K562 (cell line): ENCODE measurements at regions not wholly inside any gene's neighbourhood (a gene's known extent, or its start where the extent isn't known, plus 50 kb on each side); places are given as distances from the start of the nearest gene placed in this dataset.

Experiments
- ATAC-seq: fragments of 200-7000 bp; cut with Tn5 transposase; 3 replicates; pipeline ENCODE4 v1.9.1; 2020; ENCODE audit warnings: moderate library complexity
- BruUV-seq: library from RNA; stranded (reverse); fragments of 400-500 nt; replicated peaks from 2 replicates; lab custom pipeline; 2021; lab: Mats Ljungman, UMichigan
- CTCF ChIA-PET: fragments of 300-600 bp; formaldehyde crosslinking; extraction: SDS; loops from one replicate; lab custom pipeline; 2021; ENCODE audit warnings: low intra/inter-chr PET ratio; lab: Yijun Ruan, JAX
- POLR2A ChIA-PET: fragments of 300-600, 350-650 bp; sonication (Branson Sonifier 250); formaldehyde crosslinking; extraction: SDS; loops from one replicate; lab custom pipeline; 2021; ENCODE audit warnings: antibody characterized with exemption, inconsistent platforms; lab: Yijun Ruan, JAX
- DNase-seq, 4 experiments: peaks; one replicate each; pipeline versions ENCODE4 v3.0.0 to v3.0.0-alpha.2; 2011 to 2018; ENCODE audit warnings: low spot score in 3 of 4, mixed read lengths in 3 of 4; ENCODE audit errors: extremely low read depth in 1 of 4
- FAIRE-seq: peaks from 2 replicates; lab custom pipeline; 2011; peaks lifted over from hg19 to GRCh38; lab: Jason Lieb, UNC
- H2AFZ ChIP-seq: 2 replicates; pipeline ENCODE4 v1.6.0; 2011; ENCODE audit warnings: low read depth, low read length, control low read depth, inconsistent platforms
- H3K27ac ChIP-seq: fragments of 200-600 bp; 3 replicates; pipeline ENCODE4 v1.8.0; 2011; ENCODE audit warnings: low read depth, mild to moderate bottlenecking, control low read depth, inconsistent platforms, low read length, moderate library complexity, mixed read lengths; ENCODE audit errors: extremely low read depth
- H3K27me3 ChIP-seq, 2 experiments: fragments of 300-600 bp in 1 of 2; 2 replicates in 1 of 2; 3 replicates in 1 of 2; pipeline versions ENCODE4 v1.6.0 to v1.8.0; 2011; ENCODE audit warnings: inconsistent platforms in 2 of 2, low read length in 2 of 2, mild to moderate bottlenecking in 1 of 2, mixed read lengths in 1 of 2, moderate library complexity in 1 of 2; ENCODE audit not compliant: control insufficient read depth in 2 of 2, insufficient read depth in 2 of 2
- H3K36me3 ChIP-seq: fragments of 300-600 bp; 3 replicates; pipeline ENCODE4 v1.8.0; 2011; ENCODE audit warnings: mild to moderate bottlenecking, low read length, inconsistent platforms; ENCODE audit not compliant: control insufficient read depth, insufficient read depth
- H3K4me1 ChIP-seq, 2 experiments: fragments of 200-600 bp in 1 of 2; replicated peaks in 1 of 2; 2 replicates in 1 of 2; 3 replicates in 1 of 2; pipeline versions ENCODE4 v1.5.1 to v1.8.0; 2011; ENCODE audit warnings: inconsistent platforms in 2 of 2, low read length in 2 of 2, mild to moderate bottlenecking in 1 of 2, mixed read lengths in 1 of 2, moderate library complexity in 1 of 2; ENCODE audit not compliant: control insufficient read depth in 2 of 2, insufficient read depth in 2 of 2
- H3K4me2 ChIP-seq: 2 replicates; pipeline ENCODE4 v1.6.1; 2011; ENCODE audit warnings: low read length, control low read depth, inconsistent platforms, mixed read lengths; ENCODE audit not compliant: insufficient read depth
- H3K4me3 ChIP-seq: fragments of 200-600 bp; sonication (generic), shearing (Covaris generic); 2 replicates; pipeline ENCODE4 v1.5.1; 2016; ENCODE audit warnings: control low read depth, inconsistent platforms
- H3K79me2 ChIP-seq: fragments of 200-600 bp; 3 replicates; pipeline ENCODE4 v1.8.0; 2011; ENCODE audit warnings: low read length, inconsistent platforms; ENCODE audit not compliant: control insufficient read depth, insufficient read depth
- H3K9ac ChIP-seq, 2 experiments: 2 replicates each; pipeline versions ENCODE4 v1.6.0 to v1.6.1; 2011; ENCODE audit warnings: low read depth in 2 of 2, low read length in 2 of 2, control low read depth in 1 of 2, inconsistent platforms in 1 of 2, mild to moderate bottlenecking in 1 of 2, mixed read lengths in 1 of 2; ENCODE audit not compliant: insufficient read depth in 1 of 2
- H3K9me1 ChIP-seq: one replicate; pipeline ENCODE4 v1.6.0; 2011; ENCODE audit warnings: inconsistent platforms, mild to moderate bottlenecking, low read length, moderate library complexity; ENCODE audit not compliant: control insufficient read depth, insufficient read depth
- H3K9me3 ChIP-seq: replicated peaks from 2 replicates; pipeline ENCODE4 v1.5.1; 2011; ENCODE audit warnings: low read depth, low read length, inconsistent platforms; ENCODE audit not compliant: control insufficient read depth, insufficient read depth
- H4K20me1 ChIP-seq: replicated peaks from 2 replicates; pipeline ENCODE4 v1.6.1; 2011; ENCODE audit warnings: low read length, inconsistent platforms, mixed read lengths; ENCODE audit not compliant: control insufficient read depth, insufficient read depth
- BMI1 ChIP-seq: fragments of 150-350 bp; IDR thresholded peaks from 2 replicates; pipeline ENCODE4 v1.6.1; 2014; ENCODE audit warnings: low read length
- BRF1 ChIP-seq: IDR thresholded peaks from 3 replicates; pipeline ENCODE4 v1.6.1; 2011; ENCODE audit warnings: borderline replicate concordance, mild to moderate bottlenecking; ENCODE audit not compliant: insufficient read length; ENCODE audit errors: extremely low read depth
- FOXK1 ChIP-seq: sonication (generic); formaldehyde crosslinking; IDR thresholded peaks from 2 replicates; pipeline ENCODE4 v1.8.0; 2022; ENCODE audit warnings: missing genetic modification reagents, mild to moderate bottlenecking, borderline replicate concordance
- GABPA ChIP-seq: fragments of 200-800 bp; sonication (Bioruptor generic); conservative IDR thresholded peaks from 2 replicates; pipeline ENCODE4 v1.6.1; 2016; ENCODE audit warnings: low read depth, missing genetic modification characterization, missing compliant biosample characterization
- GTF3C2 ChIP-seq: IDR thresholded peaks from 3 replicates; pipeline ENCODE4 v1.6.1; 2011; ENCODE audit warnings: borderline replicate concordance, mild to moderate bottlenecking, moderate library complexity; ENCODE audit not compliant: insufficient read length; ENCODE audit errors: extremely low read depth
- KDM4B ChIP-seq, 2 experiments: fragments of 450-650 bp in 1 of 2; sonication (generic) in 1 of 2; IDR thresholded peaks; 2 replicates each; pipeline ENCODE4 v1.6.1; 2016 to 2017; ENCODE audit warnings: borderline replicate concordance in 2 of 2, antibody characterized with exemption in 1 of 2, low read depth in 1 of 2, mild to moderate bottlenecking in 1 of 2
- MNT ChIP-seq, 2 experiments: fragments of 450-650 bp; conservative IDR thresholded peaks; 2 replicates each; pipeline ENCODE4 v1.6.1; 2017; ENCODE audit warnings: mild to moderate bottlenecking in 2 of 2, moderate library complexity in 2 of 2
- MTF1 ChIP-seq: fragments of 250-450 bp; sonication (Bioruptor Pico); IDR thresholded peaks from 2 replicates; pipeline ENCODE4 v1.9.0; 2021; ENCODE audit warnings: moderate library complexity, mild to moderate bottlenecking, inconsistent platforms, borderline replicate concordance
- NR2C1 ChIP-seq, 2 experiments: fragments of 450-650 bp; IDR thresholded peaks; 2 replicates each; pipeline ENCODE4 v1.6.1; 2017; ENCODE audit warnings: mild to moderate bottlenecking in 2 of 2, antibody characterized with exemption in 1 of 2, inconsistent platforms in 1 of 2, missing compliant biosample characterization in 1 of 2, missing genetic modification characterization in 1 of 2
- RFX5 ChIP-seq: IDR thresholded peaks from 2 replicates; pipeline ENCODE4 v1.6.1; 2011; ENCODE audit warnings: low read depth, mild to moderate bottlenecking, improper control_type of control experiment, low read length
- SMAD3 ChIP-seq: fragments of 450-650 bp; formaldehyde crosslinking; conservative IDR thresholded peaks from 2 replicates; pipeline ENCODE4 v1.4.0; 2020; ENCODE audit warnings: mild to moderate bottlenecking
- SRSF1 ChIP-seq: fragments of 200-400 bp; formaldehyde crosslinking; IDR thresholded peaks from 2 replicates; pipeline ENCODE4 v1.6.1; 2017; ENCODE audit warnings: mild to moderate bottlenecking, low read depth, low read length, moderate library complexity
- ZBTB9 ChIP-seq: fragments of 450-650 bp; formaldehyde crosslinking; IDR thresholded peaks from 2 replicates; pipeline ENCODE4 v1.4.0; 2020; ENCODE audit warnings: mild to moderate bottlenecking, moderate library complexity
- ZNF239 ChIP-seq: fragments of 250-450 bp; sonication (Bioruptor Pico); IDR thresholded peaks from 2 replicates; pipeline ENCODE4 v1.4.0; 2020; ENCODE audit warnings: mild to moderate bottlenecking
- WGBS: fragments of 100-300 bp; shearing (Covaris generic); methylation state at CpG from one replicate; pipeline ENCODE4 v1.1.6; 2016; ENCODE audit warnings: low coverage, mixed read lengths; ENCODE audit not compliant: insufficient coverage; ENCODE audit errors: missing lambda C conversion rate; 5-methylcytosine and 5-hydroxymethylcytosine counted together
- in situ Hi-C: fragments of 300-500 bp; cut with MboI; formaldehyde crosslinking; loops from 4 replicates; pipeline ENCODE4 v1.15.0; 2018; ENCODE audit warnings: inconsistent platforms, mixed read lengths
- intact Hi-C: fragments of 100-400 bp; cut with micrococcal nuclease; formaldehyde crosslinking; loops from 2 replicates; pipeline ENCODE4 v1.14.2; 2022

- Histone ChIP-seq H3K9me1 (no peaks in the 10 kb centered on the region), H3K27me3 (no peaks in the 10 kb centered on the region), H4K20me1 (no peaks in the 10 kb centered on the region), H3K9ac (peak overlapping the region in 1 of 2 experiments; percentile 39; a peak in 1 of 4 replicates), H2AFZ (peak overlapping the region; percentile 80), H3K4me3 (peak overlapping the region; percentile 10; the same call in 1 of the 2 replicates), H3K9me3 (no peaks in the 10 kb centered on the region), H3K27ac (peak overlapping the region; percentile 48; the same call in 2 of the 3 replicates), H3K36me3 (no peaks in the 10 kb centered on the region), H3K4me1 (no peaks in the 10 kb centered on the region; a peak in 2 of 5 replicates), H3K79me2 (no peaks in the 10 kb centered on the region), H3K4me2 (peak overlapping the region; percentile 69)
- ATAC-seq (peak; percentile 82), FAIRE-seq (peak; percentile 64), DNase-seq (peak; percentile 12 to 57 (median 26))
- ChIA-PET CTCF (no interaction called here), POLR2A (interaction anchor here (1.3 kb wide), 1 partner anchor 17 kb away, joined by 3 read pairs; no protein-coding TSS in a partner anchor)
- 0% methylated on average over 7 of the region's 8 CpGs for WGBS
- BruUV-seq, result TSS peak; percentile 65
- intact Hi-C loops (no loop called here), in situ Hi-C loops (no loop called here)
- TF ChIP-seq BMI1, result no peak
- no peak for TF ChIP-seq MTF1
- no peak for TF ChIP-seq ZBTB9 (CRISPR knock-in tag)
- peak; percentile 53 for TF ChIP-seq NR2C1 (IDR thresholded peaks at IDR 0.05)
- peak; percentile 62; the same call in 1 of the 2 replicates for TF ChIP-seq NR2C1 (tag; IDR thresholded peaks at IDR 0.05)
- TF ChIP-seq KDM4B (IDR thresholded peaks at IDR 0.05; ENCODE audit: borderline replicate concordance in 2 of 2, low read depth in 1 of 2), result no peak
- no peak for TF ChIP-seq ZNF239 (CRISPR knock-in tag)
- no peak for TF ChIP-seq GTF3C2
- no peak for TF ChIP-seq SMAD3 (CRISPR knock-in tag)
- TF ChIP-seq RFX5, result no peak
- no peak for TF ChIP-seq MNT (conservative IDR thresholded peaks at IDR 0.05)
- TF ChIP-seq BRF1, result no peak
- no peak for TF ChIP-seq SRSF1
- TF ChIP-seq FOXK1, result no peak
- peak; percentile 87 for TF ChIP-seq GABPA (tag)
Measured at GRCh38 chr13:97142452-97142851, 79.7 kb upstream of the MBNL2 start.
